ENCODE measurements at regions not wholly inside any gene's neighbourhood (a gene's known extent, or its start where the extent isn't known, plus 50 kb on each side); places are given as distances from the start of the nearest gene placed in this dataset.

DNA sequence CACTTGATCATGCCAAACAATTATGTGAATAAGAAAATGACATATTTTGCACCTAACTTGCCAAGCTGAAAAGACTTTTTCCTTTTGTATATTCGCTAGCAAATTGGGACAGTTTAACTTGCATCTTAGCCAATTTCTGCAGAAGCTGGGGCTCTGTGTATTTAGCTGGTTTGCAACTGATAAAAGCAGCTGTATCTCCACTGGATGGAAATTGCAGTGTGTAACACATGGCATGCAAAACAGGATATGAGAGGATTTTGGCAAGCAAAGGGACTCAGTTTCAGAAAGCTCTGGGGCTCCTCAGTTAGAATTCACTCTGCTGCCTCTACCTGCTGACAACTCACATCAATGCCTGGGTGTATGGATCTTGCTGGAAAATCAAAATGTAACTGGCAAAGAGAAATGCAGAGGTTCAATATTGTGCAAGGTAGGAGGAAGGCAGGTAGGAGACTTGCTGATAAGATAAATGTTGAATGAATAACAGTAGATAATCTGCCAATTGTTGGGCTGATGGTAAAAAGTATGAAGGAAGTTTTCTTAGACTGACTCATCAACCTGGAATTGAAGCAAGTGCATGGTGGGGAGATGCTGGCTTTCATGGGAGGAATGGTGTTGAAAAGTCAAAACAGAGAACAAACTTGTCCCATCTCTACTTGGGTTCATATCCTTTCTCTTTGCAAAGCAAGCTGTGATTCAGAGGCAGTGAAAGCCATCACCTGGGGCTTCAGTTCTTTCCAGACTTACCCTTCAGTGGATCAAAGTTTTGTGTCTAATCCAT is 546.9 kb upstream of the AMELY start:
- Histone ChIP-seq H3K23ac (ENCODE audit: low read length) (no peak overlapping the region), H2BK15ac (replicated peaks; ENCODE audit: low read depth) (no peak overlapping the region), H2BK120ac (ENCODE audit: low read depth, low read length) (no peak overlapping the region), H3K56ac (ENCODE audit: low read length) (no peak overlapping the region), H3K18ac (ENCODE audit: low read length) (no peak overlapping the region), H2AK5ac (ENCODE audit: low read length) (no peak overlapping the region), H3K79me1 (ENCODE audit: low read length) (no peaks in the 10 kb centered on the region), H3K4me2 (ENCODE audit: low read length) (no peak overlapping the region), H3K36me3 (ENCODE audit: control insufficient read depth, insufficient read depth, low read length) (no peaks in the 10 kb centered on the region), H4K5ac (ENCODE audit: low read length) (no peak overlapping the region), H3K27ac (ENCODE audit: low read depth, low read length) (no peak overlapping the region), H4K8ac (ENCODE audit: low read depth, low read length) (no peak overlapping the region), H3K4ac (ENCODE audit: low read depth, low read length) (no peak overlapping the region), H3K79me2 (ENCODE audit: control insufficient read depth, insufficient read depth, low read length) (no peaks in the 10 kb centered on the region), H3K9ac (ENCODE audit: low read length) (no peak overlapping the region), H3K4me3 (ENCODE audit: low read length) (no peak overlapping the region), H2BK5ac (ENCODE audit: low read length) (no peak overlapping the region), H3K4me1 (ENCODE audit: control insufficient read depth, low read depth, low read length) (no peaks in the 10 kb centered on the region), H3K27me3 (ENCODE audit: insufficient read depth, low read length, poor library complexity) (no peaks in the 10 kb centered on the region)
- WGBS (ENCODE audit: extremely low coverage, insufficient coverage, low lambda C conversion rate) = no CpG with 5 or more reads among the region's 1 CpG
- no peak for DNase-seq

DNA sequence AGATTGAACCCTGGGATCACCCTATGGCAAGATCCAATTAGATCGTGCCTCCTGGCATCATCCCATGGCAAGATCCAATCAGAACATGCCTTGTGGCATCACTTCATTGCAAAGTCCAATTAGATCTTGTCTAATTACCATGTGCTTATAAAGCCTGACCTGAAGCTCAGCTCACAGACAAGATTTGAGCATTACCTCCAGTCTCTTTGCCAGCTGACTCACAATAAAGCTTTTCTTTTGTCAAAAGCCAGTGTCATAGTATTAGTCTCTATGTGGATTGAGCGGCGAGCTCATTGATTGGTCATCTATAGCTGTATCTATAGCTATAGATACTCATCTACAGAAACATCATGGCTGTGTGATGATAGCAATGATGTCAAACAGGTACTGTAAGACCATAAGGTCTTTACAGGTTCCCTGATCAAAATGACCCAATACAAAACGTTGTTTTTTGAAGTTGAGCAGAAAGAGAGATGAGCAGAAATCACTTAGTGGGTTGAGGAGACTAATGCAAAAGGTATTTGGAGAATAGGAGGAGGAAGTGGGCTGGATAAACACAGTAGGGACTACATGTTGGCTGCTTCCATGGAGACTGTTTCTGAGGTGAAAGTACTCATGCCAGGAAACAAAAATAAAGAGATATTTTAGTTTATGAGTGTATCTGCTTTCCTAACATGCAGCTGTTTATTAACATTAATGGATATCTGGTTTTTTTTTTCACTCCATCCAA is 545.9 kb upstream of the AMELY start:
- no peak overlapping the region for H3K4ac ChIP-seq (ENCODE audit: low read depth, low read length)
- no peak overlapping the region for H4K5ac ChIP-seq (ENCODE audit: low read length)
- no peak overlapping the region for H2AK5ac ChIP-seq (ENCODE audit: low read length)
- no peak overlapping the region for H2BK5ac ChIP-seq (ENCODE audit: low read length)
- no peaks in the 10 kb centered on the region for H3K79me1 ChIP-seq (ENCODE audit: low read length)
- no peaks in the 10 kb centered on the region for H3K27me3 ChIP-seq (ENCODE audit: insufficient read depth, low read length, poor library complexity)
- H2BK15ac ChIP-seq (replicated peaks; ENCODE audit: low read depth) = no peak overlapping the region
- H3K27ac ChIP-seq (ENCODE audit: low read depth, low read length) = no peak overlapping the region
- no CpG with 5 or more reads among the region's 4 CpGs for WGBS (ENCODE audit: extremely low coverage, insufficient coverage, low lambda C conversion rate)
- H3K4me3 ChIP-seq (ENCODE audit: low read length) = no peak overlapping the region
- no peak overlapping the region for H3K9ac ChIP-seq (ENCODE audit: low read length)
- H3K23ac ChIP-seq (ENCODE audit: low read length) = no peak overlapping the region
- H3K56ac ChIP-seq (ENCODE audit: low read length) = no peak overlapping the region
- H3K79me2 ChIP-seq (ENCODE audit: control insufficient read depth, insufficient read depth, low read length) = no peaks in the 10 kb centered on the region
- no peak overlapping the region for H3K4me2 ChIP-seq (ENCODE audit: low read length)
- no peak overlapping the region for H2BK120ac ChIP-seq (ENCODE audit: low read depth, low read length)
- H3K36me3 ChIP-seq (ENCODE audit: control insufficient read depth, insufficient read depth, low read length) = no peaks in the 10 kb centered on the region
- no peak overlapping the region for H4K8ac ChIP-seq (ENCODE audit: low read depth, low read length)
- H3K18ac ChIP-seq (ENCODE audit: low read length) = no peak overlapping the region
- H3K4me1 ChIP-seq (ENCODE audit: control insufficient read depth, low read depth, low read length) = no peaks in the 10 kb centered on the region
- no peak for DNase-seq

DNA sequence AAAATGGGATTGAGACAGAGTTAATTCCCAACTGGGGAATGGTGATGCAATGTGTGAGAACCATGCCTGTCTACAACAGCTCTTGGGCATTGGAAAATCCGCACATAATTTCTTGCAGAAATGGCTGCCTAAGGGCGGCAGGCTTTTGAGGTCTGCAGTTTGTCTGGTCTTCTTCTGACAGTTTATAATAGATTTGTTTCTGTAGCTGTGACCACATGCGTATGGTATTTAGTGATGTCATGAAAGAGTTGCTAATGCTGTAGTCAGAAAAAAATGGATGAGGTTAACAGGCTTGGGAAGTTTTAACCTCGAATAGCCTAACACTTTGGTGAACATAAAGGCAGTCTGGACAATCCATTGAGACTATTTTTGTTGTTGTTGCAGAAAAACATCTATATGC is 544.1 kb upstream of the AMELY start:
- Histone ChIP-seq H3K23ac (ENCODE audit: low read length) (no peak overlapping the region), H4K5ac (ENCODE audit: low read length) (no peak overlapping the region), H3K9ac (ENCODE audit: low read length) (no peak overlapping the region), H3K27ac (ENCODE audit: low read depth, low read length) (no peak overlapping the region), H3K4me3 (ENCODE audit: low read length) (no peak overlapping the region), H3K36me3 (ENCODE audit: control insufficient read depth, insufficient read depth, low read length) (no peaks in the 10 kb centered on the region), H3K56ac (ENCODE audit: low read length) (no peak overlapping the region), H3K4ac (ENCODE audit: low read depth, low read length) (no peak overlapping the region), H2BK5ac (ENCODE audit: low read length) (no peak overlapping the region), H3K18ac (ENCODE audit: low read length) (no peak overlapping the region), H2BK15ac (replicated peaks; ENCODE audit: low read depth) (no peak overlapping the region), H4K8ac (ENCODE audit: low read depth, low read length) (no peak overlapping the region), H3K4me1 (ENCODE audit: control insufficient read depth, low read depth, low read length) (no peaks in the 10 kb centered on the region), H2AK5ac (ENCODE audit: low read length) (no peak overlapping the region), H3K79me2 (ENCODE audit: control insufficient read depth, insufficient read depth, low read length) (no peaks in the 10 kb centered on the region), H3K4me2 (ENCODE audit: low read length) (no peak overlapping the region), H2BK120ac (ENCODE audit: low read depth, low read length) (no peak overlapping the region), H3K27me3 (ENCODE audit: insufficient read depth, low read length, poor library complexity) (no peaks in the 10 kb centered on the region), H3K79me1 (ENCODE audit: low read length) (no peaks in the 10 kb centered on the region)
- WGBS (ENCODE audit: extremely low coverage, insufficient coverage, low lambda C conversion rate) = no CpG with 5 or more reads among the region's 4 CpGs
- no peak for DNase-seq

DNA sequence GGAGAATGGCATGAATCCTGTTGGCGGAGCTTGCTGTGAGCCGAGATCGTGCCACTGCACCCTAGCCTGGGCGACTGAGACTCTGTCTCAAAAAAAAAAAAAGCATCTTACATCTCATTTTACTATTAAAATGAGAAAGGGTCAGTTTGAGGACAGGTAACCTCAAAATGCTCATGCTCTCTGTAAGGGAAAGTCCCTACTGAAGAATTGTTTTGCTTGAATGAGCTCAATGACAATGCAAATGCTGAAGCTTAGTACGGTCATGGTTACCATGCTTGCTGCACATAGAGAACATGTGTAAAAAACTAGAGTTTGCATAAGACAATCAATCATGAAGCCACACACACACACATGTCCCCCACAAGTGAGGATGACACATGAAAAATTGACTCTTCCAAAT is 541.8 kb upstream of the AMELY start:
- H3K27me3 ChIP-seq (ENCODE audit: insufficient read depth, low read length, poor library complexity) = no peaks in the 10 kb centered on the region
- H2BK5ac ChIP-seq (ENCODE audit: low read length) = no peak overlapping the region
- no peak overlapping the region for H3K9ac ChIP-seq (ENCODE audit: low read length)
- no peaks in the 10 kb centered on the region for H3K36me3 ChIP-seq (ENCODE audit: control insufficient read depth, insufficient read depth, low read length)
- no peaks in the 10 kb centered on the region for H3K79me1 ChIP-seq (ENCODE audit: low read length)
- no CpG with 5 or more reads among the region's 5 CpGs for WGBS (ENCODE audit: extremely low coverage, insufficient coverage, low lambda C conversion rate)
- no peak overlapping the region for H3K27ac ChIP-seq (ENCODE audit: low read depth, low read length)
- H3K56ac ChIP-seq (ENCODE audit: low read length) = no peak overlapping the region
- H4K5ac ChIP-seq (ENCODE audit: low read length) = no peak overlapping the region
- no peaks in the 10 kb centered on the region for H3K79me2 ChIP-seq (ENCODE audit: control insufficient read depth, insufficient read depth, low read length)
- H2BK15ac ChIP-seq (replicated peaks; ENCODE audit: low read depth) = no peak overlapping the region
- H3K4ac ChIP-seq (ENCODE audit: low read depth, low read length) = no peak overlapping the region
- H2AK5ac ChIP-seq (ENCODE audit: low read length) = no peak overlapping the region
- peak overlapping the region; percentile 87 for H3K18ac ChIP-seq (ENCODE audit: low read length)
- H3K4me1 ChIP-seq (ENCODE audit: control insufficient read depth, low read depth, low read length) = no peaks in the 10 kb centered on the region
- H3K23ac ChIP-seq (ENCODE audit: low read length) = no peak overlapping the region
- no peak overlapping the region for H3K4me3 ChIP-seq (ENCODE audit: low read length)
- no peak overlapping the region for H3K4me2 ChIP-seq (ENCODE audit: low read length)
- DNase-seq = no peak
- no peak overlapping the region for H2BK120ac ChIP-seq (ENCODE audit: low read depth, low read length)
- no peak overlapping the region for H4K8ac ChIP-seq (ENCODE audit: low read depth, low read length)

DNA sequence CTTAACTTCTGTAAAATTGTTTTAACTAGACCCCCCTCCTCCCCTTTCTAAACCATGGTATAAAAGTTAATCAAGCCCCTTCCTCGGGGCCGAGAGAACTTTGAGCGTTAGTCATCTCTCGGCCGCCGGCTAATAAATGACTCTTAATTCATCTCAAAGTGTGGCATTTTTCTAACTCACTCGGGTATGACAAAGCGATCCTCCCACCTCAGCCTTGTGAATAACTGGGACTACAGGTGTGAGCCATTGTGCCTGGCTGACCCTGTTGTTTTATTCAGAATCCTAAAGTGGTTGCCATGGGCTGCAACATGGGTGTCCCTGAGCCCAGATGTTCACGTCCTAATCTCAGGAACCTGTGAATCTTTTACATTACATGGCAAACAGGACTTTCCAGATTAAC is 540.7 kb upstream of the AMELY start:
- peak overlapping the region; percentile 16 for H3K27ac ChIP-seq (ENCODE audit: low read depth, low read length)
- H3K36me3 ChIP-seq (ENCODE audit: control insufficient read depth, insufficient read depth, low read length) = no peaks in the 10 kb centered on the region
- WGBS (ENCODE audit: extremely low coverage, insufficient coverage, low lambda C conversion rate) = no CpG with 5 or more reads among the region's 9 CpGs
- no peak overlapping the region for H2BK15ac ChIP-seq (replicated peaks; ENCODE audit: low read depth)
- no peak overlapping the region for H3K9ac ChIP-seq (ENCODE audit: low read length)
- no peak overlapping the region for H3K18ac ChIP-seq (ENCODE audit: low read length)
- H2AK5ac ChIP-seq (ENCODE audit: low read length) = no peak overlapping the region
- H3K4ac ChIP-seq (ENCODE audit: low read depth, low read length) = no peak overlapping the region
- no peak overlapping the region for H2BK5ac ChIP-seq (ENCODE audit: low read length)
- H2BK120ac ChIP-seq (ENCODE audit: low read depth, low read length) = no peak overlapping the region
- H3K4me3 ChIP-seq (ENCODE audit: low read length) = no peak overlapping the region
- DNase-seq = peak; percentile 84
- H3K4me1 ChIP-seq (ENCODE audit: control insufficient read depth, low read depth, low read length) = no peaks in the 10 kb centered on the region
- no peak overlapping the region for H3K4me2 ChIP-seq (ENCODE audit: low read length)
- no peak overlapping the region for H4K5ac ChIP-seq (ENCODE audit: low read length)
- H3K27me3 ChIP-seq (ENCODE audit: insufficient read depth, low read length, poor library complexity) = no peaks in the 10 kb centered on the region
- no peaks in the 10 kb centered on the region for H3K79me2 ChIP-seq (ENCODE audit: control insufficient read depth, insufficient read depth, low read length)
- H3K56ac ChIP-seq (ENCODE audit: low read length) = no peak overlapping the region
- H3K79me1 ChIP-seq (ENCODE audit: low read length) = no peaks in the 10 kb centered on the region
- H3K23ac ChIP-seq (ENCODE audit: low read length) = no peak overlapping the region
- H4K8ac ChIP-seq (ENCODE audit: low read depth, low read length) = no peak overlapping the region
